ENCODE measurements at regions not wholly inside any gene's neighbourhood (a gene's known extent, or its start where the extent isn't known, plus 50 kb on each side); places are given as distances from the start of the nearest gene placed in this dataset.

- TF ChIP-seq CTCF (IDR thresholded peaks at IDR 0.05; ENCODE audit: low read length) (no peak), EZH2 (IDR thresholded peaks at IDR 0.05; ENCODE audit: borderline replicate concordance, low read length) (no peak)
These were observed 1039.5 kb downstream of the ADGRL2 start for GRCh38 chr1:82840192-82840591.
